AG10803 (cell line): ENCODE measurements at regions not wholly inside any gene's neighbourhood (a gene's known extent, or its start where the extent isn't known, plus 50 kb on each side); places are given as distances from the start of the nearest gene placed in this dataset.

ENCODE experiments used
- DNase-seq: peaks from one replicate; pipeline ENCODE4 v3.0.0; 2010; ENCODE audit warnings: low read depth
- H3K4me3 ChIP-seq: 2 replicates; pipeline ENCODE4 v1.5.1; 2011; ENCODE audit warnings: mild to moderate bottlenecking, low read length, control low read depth
- TF ChIP-seq, protein P1 (sequence below): conservative IDR thresholded peaks from 2 replicates; pipeline ENCODE4 v1.5.1; 2011; ENCODE audit warnings: mild to moderate bottlenecking, low read length, control low read depth, inconsistent platforms

DNA sequence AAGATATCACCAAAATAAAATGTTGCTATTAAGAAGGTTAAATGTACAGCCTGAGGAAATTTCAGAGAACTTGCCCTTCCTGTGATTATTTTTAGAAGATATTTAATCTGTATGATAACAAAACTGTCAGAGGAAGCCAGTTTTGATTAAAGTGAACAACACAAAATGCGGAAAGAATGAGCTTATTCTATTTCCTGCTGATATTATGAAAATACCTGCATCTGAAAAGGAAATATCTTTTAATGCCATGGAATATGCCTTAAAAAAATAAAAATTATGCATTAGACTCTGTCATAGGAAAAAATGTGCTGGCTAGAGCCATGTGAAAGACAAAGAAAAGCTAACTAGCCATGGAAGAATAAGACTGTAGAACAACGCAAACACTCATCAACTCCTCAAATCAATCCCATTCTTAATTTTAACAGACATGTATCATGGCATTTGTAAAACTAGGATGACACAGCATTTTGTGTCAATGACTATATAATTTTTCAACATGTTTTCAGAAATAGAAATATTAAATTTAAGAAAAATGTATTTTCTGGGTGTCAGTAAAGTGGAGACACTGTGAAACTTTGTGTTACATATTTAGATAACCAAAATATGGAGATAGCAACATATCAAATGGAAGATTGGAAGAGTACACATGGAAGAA lies 1768.2 kb downstream of the SUCLG1 start:
- DNase-seq: no peak
- H3K4me3 ChIP-seq: no peak overlapping the region
- TF ChIP-seq, protein P1, sequence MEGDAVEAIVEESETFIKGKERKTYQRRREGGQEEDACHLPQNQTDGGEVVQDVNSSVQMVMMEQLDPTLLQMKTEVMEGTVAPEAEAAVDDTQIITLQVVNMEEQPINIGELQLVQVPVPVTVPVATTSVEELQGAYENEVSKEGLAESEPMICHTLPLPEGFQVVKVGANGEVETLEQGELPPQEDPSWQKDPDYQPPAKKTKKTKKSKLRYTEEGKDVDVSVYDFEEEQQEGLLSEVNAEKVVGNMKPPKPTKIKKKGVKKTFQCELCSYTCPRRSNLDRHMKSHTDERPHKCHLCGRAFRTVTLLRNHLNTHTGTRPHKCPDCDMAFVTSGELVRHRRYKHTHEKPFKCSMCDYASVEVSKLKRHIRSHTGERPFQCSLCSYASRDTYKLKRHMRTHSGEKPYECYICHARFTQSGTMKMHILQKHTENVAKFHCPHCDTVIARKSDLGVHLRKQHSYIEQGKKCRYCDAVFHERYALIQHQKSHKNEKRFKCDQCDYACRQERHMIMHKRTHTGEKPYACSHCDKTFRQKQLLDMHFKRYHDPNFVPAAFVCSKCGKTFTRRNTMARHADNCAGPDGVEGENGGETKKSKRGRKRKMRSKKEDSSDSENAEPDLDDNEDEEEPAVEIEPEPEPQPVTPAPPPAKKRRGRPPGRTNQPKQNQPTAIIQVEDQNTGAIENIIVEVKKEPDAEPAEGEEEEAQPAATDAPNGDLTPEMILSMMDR: no peak

DNA sequence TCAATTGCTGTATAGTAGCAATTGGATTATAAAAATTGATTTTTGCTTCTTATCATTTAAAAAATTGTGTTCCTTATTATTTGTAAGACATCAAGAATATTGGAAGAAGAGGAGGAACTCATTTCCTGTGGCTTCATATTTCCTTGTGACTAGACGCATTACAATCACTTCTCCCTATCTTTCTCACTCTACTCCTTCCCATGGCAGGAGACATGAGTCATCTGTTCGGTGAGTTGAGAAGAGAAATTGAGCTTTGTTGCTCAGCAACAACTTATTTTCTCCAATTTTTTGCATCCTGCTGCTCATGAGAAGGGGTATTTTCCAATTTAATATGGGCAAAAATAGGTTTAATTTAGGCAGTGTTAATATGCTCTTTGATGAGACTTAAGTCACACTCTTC lies 1783.9 kb downstream of the SUCLG1 start:
- no peak for DNase-seq
- no peak overlapping the region for H3K4me3 ChIP-seq
- TF ChIP-seq, protein P1: no peak

DNA sequence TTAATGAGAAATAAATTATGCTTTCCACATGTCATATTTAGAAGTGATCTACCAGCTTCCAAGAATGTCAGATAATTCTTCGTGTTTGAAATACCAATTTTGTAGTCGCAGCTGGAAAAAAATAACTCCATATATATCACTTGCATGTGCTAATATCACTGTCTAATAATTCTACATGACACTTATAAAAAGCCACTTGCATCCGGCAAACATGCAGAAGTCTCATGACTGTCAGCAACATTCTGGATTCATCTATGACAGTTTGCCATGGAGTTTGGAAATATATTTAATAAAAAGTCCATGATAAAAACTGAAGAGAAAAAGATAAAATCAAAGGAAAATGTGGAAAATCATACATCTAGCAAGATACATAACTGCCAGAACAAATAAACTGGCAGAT lies 1784.4 kb downstream of the SUCLG1 start:
- no peak for DNase-seq
- TF ChIP-seq, protein P1: no peak

DNA sequence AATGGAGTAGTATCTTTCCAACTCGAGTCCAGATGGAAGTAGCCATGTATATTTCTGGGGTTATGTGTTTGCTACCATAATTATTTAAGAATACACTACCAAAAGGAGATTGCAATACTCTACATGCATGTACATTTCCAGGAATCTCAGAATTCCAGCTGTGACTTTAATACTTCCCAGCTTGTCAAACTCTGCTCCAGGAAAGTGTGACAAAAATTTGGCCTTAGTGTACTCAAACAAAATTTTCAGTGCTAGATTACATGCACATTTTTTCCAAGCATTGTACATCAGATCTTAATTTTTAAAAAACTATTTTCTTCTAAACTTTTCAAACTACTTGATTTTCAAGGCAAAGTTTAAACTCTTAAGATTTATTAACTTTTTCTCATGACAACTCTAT lies 1791.6 kb downstream of the SUCLG1 start:
- no peak for DNase-seq
- TF ChIP-seq, protein P1: no peak

More for the DNA sequence above, 1784.4 kb downstream of the SUCLG1 start:
- no peak overlapping the region for H3K4me3 ChIP-seq

DNA sequence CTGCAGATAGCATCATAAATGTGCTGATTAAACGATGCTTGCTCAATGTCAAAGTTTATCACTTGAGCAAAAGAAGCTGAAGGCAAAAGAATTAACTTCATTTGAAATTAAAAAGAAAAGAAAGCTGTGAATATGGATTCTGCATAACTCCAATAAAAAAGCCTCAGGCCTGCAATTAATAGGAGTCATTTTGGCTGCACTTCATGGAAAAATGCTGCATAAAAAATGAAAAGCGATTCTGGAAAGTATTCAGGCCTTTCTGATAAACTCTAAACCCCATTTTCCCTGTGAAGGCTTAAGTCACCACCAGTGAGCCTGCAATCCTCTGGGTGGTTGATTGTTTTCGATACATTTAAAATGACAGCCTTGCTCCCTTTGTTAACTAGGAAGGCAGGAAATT lies 1793.4 kb downstream of the SUCLG1 start:
- TF ChIP-seq, protein P1: no peak
- no peak for DNase-seq
- H3K4me3 ChIP-seq: no peak overlapping the region

More for the DNA sequence above, 1791.6 kb downstream of the SUCLG1 start:
- H3K4me3 ChIP-seq: no peak overlapping the region

DNA sequence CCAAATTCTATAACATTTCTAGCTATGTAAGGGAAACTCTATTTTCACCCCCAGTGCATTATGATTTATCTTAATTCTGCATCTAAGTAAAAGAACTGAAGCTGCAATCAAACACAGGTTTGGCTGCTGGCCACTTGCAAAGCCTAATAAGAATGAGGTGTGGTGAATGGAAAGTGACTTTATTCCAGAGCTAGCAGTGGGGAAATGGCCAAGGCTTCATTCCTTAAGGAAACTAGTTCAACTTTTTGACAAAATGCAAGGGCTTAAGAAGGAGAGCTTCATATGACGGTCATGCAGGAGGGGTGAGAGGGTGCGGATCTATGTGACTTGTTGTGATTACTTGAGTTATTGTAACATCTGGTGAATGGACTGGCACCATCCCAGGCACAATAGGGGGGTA lies 1802.0 kb downstream of the SUCLG1 start:
- DNase-seq: no peak
- TF ChIP-seq, protein P1: no peak
- H3K4me3 ChIP-seq: no peak overlapping the region

DNA sequence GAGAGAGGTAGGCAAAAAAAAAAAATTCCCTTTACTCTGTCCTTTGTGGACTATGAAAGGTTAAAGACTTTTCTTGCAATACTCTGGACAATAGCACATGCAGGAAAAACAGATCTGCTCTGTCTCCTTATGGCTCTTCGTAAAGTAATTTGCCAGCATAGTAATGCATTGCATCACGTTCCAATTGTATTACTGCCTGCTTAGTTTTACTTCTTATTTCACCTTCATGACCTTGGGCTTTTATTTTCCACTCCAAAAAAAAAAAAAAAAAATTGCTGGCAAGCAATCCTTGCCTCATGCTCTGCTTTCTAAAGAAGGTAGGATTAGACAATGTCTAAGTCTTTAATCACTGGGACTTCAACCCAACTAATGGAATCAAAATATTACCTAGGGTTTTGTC lies 1802.7 kb downstream of the SUCLG1 start:
- no peak for DNase-seq
- TF ChIP-seq, protein P1: no peak

More for the DNA sequence above, 1802.7 kb downstream of the SUCLG1 start:
- H3K4me3 ChIP-seq: no peak overlapping the region
